ENCODE measurements at regions not wholly inside any gene's neighbourhood (a gene's known extent, or its start where the extent isn't known, plus 50 kb on each side); places are given as distances from the start of the nearest gene placed in this dataset.
"Not testable (repeated sequence)": the region's sequence is repeated elsewhere in the genome, so short reads cannot be mapped to it uniquely, and the experiment has no call there.

DNA sequence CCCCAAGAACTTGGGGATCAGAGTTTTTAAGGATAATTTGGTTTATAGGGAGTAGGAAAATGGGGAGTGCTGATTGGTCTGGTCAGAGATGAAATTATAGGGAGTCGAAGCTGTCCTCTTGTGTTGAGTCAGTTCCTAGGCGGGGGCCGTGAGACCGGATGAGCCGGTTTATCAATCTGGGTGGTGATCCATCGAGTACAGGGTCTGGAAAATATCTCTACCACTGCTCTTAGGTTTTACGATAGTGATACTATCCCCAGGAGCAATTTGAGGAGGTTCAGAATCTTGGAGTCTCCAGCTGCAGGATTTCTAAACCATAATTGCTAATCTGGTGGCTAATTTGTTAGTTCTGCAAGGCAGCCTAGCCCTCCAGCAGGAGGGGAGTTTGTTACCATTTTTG lies 403.4 kb downstream of the CDH11 start:
- no peak for DNase-seq

DNA sequence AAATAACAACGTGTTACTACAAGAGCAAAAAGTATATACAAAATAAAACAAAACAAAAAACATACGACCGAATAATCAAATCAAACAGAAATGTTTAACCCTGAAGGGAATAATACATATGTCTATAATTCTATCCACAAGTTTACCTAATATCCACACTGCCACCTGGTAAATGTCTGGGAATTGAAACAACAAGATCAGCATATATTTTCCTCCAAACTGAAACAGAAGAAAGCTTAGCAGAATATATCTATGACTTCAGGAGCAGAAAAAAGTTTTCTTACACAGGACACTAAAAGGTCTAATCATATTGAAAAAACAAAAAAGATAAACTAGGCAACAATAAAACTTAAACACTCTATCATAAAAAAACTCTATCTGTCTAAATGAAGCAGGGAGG lies 404.0 kb downstream of the CDH11 start:
- DNase-seq = no peak

DNA sequence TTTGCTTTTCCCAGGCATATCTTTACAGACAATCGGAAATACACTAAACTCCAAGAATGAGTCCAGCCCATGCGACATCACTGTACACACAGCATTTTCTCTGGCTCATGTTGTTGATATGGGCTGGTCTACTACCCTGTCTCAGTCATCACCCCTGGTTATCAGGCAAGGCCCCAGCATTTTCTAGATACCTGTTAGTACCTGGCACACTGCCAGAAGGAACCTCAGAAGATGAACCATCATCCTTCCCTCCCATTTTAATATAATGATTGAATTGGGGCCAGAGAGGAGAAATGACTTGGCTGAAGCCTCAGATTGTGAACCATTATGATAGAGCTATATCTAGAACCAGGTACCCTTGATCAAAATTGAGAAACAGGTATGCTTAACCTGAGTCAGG lies 406.2 kb downstream of the CDH11 start:
- no peak for DNase-seq

DNA sequence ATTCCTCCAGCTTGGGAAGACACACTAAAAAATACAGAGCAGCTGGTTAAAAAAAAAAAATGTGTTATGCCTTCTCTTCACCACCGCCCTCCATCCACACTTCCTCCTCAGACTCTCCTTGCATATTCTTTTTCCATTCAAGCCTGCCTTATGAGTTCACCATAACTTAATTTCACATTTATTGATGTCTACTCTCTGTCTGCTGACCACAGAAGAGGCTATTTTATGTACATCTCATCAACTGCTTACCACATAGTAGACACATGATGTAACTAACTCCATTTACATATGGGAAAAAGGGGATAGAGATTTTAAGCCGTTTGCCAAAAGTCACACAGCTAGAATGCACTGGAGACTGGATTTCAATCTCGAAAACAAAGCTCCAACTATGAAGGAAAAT lies 409.8 kb downstream of the CDH11 start:
- no peak for DNase-seq

DNA sequence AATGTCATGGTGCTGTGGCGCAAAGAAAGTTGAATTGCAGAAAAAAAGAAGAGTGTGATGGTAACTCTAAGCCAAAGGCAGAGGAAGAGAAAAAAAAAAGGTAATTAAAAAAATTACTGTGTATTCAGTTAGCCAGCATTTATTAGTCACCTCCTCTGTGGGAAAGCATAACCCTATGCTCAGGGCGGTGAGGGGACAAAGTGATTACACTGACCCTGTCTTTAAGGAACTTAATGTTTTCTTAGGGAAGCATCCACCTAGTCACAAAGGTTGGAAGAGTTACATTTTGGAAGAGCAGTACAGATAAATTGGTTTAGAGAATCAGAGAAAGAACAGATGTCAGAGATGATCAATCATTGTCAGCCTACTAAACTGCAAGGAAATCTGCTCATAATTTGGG lies 410.3 kb downstream of the CDH11 start:
- DNase-seq = no peak

DNA sequence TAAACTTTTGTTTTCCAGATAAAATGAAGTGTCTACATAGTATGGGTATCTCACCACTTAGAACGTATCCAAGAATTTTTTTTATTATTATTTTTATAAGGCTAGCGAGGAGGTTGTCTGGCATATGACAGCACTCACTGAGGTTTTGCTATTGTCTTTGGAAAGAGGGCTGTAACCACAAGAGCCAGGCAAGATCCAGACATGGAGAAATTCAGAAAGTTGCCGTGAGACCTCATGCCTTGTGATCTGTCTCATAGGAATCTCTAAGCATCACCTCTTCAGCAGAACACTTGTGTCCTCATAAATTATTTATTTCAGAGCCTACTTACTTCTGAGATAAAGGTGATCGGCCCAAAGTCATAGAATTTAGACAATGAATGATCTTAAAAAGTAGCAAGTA lies 410.8 kb downstream of the CDH11 start:
- no peak for DNase-seq

DNA sequence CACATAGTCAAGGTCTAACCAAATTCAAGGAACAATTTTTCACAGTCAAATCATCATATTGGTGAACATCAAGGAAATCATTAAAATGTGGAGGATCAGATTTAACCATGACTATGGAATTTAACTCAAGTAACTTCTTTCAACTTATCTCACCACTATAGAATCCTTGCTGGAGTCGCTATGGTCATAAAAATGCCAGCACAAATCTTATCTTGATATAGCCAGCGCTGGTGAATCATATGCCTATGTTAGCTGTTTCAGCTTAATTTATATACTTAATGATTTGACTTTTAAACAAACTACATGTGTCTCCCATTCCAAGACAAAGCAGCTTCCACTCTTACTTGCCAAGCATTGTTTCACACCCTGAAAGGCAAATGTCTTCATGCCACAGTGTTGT lies 416.4 kb downstream of the CDH11 start:
- no peak for DNase-seq

DNA sequence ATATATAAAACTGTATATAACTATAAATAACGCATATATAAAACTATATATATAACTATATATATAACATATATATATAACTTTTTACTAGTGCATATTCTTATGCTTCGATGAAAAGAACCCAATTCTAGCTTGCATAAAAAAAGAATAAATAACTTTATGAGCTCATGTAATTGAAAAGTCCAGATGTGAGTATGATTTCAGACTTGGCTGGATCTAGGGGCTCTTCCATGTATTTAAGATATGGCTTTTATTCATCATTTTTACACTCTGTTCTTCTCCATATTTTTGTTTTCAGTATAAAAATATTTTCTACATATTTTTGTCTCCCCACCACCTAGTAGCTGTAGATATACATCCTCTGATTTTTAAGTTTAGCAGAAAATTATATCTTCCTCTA lies 417.5 kb downstream of the CDH11 start:
- no peak for DNase-seq

DNA sequence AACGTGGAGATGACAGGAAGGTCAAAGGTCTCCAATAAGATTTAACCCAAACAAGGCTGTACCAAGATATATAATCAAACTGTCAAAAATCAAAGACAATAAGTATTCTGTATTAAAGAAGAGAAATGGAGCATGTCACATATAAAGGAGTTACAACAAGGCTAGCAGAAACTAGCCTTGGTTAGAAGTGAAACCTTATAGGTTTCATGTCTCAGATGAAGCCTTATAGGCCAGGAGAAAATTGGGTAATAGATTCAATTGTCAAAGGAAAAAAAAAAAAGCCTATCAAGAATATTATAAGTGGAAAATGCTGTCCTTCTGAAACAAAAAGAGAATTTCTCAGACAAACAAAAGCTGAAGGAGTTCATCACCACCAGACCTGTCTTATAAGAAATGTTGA lies 419.4 kb downstream of the CDH11 start:
- no peak for DNase-seq

DNA sequence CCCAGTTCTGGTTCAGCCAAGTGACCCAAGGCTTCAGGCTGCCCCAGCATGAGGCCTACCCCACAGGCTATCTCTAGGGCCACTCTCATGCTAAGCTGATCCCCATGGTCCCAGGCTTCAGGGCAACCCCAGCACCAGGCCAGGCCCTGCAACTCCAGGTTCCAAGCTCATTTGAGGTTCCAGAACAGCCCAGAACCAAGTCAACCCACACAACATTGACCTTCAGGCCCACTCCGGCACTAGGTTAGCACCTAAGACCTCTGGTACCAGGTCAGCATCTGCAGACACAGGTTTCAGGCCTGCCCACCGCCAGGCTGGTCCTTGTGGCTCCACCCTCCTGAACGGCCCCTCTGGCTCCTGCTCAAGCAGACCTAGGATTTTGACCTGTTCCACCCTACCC lies 421.2 kb downstream of the CDH11 start:
- DNase-seq = no peak

DNA sequence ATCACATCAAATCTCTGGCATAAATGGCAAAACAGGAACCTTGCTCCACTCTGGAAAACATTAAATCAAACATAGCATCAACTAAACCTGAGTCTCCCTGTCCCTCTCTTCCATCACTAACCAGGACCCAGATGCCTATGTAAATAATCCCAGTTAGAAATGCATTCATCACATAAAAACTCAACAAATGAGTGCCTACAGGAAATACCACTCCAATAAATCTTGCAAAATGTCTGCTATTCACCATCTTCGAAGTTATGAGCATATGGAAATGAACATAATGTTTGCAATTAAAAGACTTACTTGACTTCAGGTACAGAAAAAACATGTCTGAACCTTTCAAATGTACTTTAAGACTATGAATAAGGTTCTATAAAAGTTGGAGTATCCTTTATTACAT lies 425.0 kb downstream of the CDH11 start:
- no peak for DNase-seq

DNA sequence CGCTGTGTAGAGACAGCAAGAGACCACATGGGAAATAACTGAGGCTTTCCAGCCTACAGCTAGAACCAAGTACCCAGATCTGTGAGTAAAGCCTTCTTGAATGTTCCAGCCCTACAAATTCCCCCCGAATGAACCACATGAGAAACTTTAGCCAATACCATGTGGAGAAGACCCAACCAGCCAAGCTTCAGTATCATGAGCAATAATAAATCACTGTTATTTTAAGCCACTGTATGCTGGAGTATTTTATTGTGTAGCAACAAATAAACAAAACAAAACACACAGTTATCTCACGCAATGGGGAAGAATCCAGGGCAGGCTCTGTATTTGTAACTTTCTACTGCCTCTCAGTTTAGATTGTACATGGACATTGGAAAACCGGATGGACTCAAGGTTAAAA lies 426.2 kb downstream of the CDH11 start:
- no peak for DNase-seq

DNA sequence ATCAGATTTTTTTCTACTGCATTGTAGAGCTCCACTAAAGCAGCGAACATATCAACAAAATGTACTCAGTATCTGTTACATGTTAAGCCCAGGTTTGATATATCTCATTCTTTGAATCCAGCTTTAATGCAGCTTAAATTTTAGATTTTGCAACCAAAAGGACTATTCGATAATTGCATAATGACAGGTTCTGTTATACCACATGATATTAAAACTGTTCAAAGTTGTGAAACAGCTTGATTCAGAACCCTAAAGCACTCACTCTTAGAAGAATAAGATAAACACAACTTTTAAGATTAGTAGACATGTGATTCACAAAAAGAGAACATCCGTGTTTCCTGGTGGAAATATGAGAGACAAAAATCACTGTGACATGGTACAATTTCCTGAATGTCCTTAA lies 427.9 kb downstream of the CDH11 start:
- no peak for DNase-seq

DNA sequence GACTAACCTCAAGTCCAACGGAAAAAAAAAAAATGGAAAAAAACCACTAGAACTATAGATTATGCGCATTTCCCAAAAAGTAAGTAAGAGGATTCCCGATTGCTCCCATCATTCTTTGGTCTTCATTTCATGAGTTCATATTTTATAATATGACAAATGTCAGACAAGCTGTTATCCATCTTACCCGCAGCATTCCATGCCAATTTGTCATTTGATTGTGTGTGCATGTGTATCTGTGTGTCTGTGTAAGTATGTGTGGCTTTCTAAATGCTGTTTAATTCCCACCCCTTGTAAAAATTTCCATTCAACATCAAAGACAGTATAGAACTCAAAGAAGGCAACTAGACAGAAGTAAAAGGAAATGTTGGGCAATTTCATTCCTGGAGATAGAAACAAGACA lies 434.1 kb downstream of the CDH11 start:
- no peak for DNase-seq

DNA sequence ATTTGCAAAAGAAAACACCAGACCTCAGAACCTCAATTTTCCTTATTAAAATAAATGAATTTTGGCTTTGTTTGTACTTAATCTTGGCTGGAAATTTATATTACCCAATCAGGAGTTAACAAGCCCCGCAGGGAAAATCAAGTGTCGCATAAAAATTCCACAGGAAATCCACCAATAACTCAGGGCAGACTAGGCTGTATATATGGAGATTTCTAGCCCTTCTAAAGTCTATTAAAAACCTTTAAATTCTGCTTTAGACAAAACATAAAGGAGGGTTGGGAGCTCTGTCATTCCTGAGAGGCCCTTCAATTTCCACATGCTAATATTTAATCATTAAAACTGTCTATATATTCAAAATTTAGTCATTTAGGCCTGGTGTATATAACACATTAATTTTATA lies 434.7 kb downstream of the CDH11 start:
- no peak for DNase-seq

DNA sequence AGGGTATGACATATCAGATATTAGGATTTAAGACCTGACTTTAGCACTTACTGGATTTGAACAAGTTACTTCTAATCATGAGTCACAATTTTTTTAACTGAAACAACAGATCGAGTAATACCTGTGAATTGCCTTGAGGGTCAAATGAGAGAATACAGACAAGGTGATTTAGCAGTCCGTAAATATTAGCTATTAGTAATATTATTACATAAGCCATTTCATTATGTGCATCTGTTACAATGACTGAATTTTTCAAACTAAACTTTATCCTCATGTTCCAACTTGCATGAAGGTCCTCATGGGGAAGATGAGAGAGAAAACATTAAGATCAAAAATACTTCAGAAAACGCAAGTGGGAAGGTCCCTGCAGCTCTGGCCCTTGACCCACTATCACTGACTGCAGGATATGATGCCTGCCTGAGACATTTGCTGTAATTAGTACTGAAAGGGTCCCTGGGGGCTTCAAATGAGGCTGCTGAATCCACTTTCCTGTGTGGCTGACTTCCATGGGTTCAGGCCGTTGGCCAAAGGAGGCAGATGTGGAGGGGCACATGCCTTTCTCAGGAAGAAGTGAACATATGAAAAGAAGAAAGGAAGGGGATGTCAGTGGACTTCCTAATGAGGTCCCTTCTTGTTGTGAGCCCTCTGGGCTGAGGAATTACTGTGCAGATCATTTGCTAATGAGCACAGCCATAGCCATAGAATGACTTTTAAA lies 441.7 kb downstream of the CDH11 start:
- DNase-seq = no peak

DNA sequence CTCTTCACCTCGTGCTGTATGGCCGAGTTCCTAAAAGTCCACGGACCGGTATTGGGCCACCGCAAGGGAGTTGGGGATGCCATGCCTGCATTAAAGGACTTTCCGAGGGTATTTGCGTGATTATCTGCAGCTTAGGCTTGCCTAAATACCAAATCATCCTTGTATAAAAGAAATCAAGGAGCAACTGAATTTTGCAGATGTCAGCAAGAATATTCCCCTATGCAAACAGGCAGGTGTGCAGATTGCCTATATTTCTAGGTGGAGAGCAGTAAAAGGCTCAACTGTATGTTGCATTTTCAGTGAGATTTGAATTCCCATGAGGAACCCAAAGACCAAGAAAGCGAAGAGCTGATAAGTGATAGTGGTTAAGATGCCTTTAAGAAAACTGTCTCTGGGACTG lies 452.3 kb downstream of the CDH11 start:
- DNase-seq = no peak

DNA sequence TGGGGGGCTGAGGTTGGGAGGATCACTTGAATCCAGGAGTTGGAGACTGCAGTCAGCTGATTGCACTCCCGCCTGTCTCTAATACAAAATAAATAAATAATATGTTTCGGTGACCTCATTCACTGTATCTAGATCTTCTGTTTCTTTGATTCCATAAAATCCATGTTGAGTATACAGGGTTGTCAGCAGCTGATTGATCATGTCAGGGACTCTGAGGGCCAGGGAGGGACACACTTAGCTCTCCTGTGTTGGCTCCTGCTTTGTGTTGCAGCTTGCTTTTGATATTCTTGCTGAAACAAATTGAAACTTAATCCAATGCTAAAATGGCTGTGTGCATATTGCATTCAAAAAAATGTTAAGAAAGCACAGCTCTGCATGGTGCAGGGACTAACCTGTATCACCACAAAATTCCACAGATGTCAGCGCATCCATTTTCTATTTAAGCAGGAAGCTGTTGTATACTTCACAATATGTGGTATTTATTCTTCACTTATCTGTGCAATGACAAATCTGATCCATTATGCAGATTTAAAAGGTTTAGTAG lies 454.5 kb downstream of the CDH11 start:
- no peak for DNase-seq

DNA sequence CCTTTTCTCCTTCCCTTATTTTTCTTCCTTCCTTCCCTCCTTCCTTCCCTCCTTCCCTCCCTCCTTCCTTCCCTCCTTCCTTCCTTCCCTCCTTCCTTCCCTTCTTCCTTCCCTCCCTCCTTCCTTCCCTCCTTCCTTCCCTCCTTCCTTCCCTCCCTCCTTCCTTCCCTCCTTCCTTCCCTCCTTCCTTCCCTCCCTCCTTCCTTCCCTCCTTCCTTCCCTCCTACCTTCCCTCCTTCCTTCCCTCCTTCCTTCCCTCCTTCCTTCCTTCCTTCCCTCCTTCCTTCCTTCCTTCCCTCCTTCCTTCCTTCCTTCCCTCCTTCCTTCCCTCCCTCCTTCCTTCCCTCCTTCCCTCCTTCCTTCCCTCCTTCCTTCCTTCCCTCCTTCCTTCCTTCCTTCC lies 459.6 kb downstream of the CDH11 start:
- DNase-seq = not testable (repeated sequence)

DNA sequence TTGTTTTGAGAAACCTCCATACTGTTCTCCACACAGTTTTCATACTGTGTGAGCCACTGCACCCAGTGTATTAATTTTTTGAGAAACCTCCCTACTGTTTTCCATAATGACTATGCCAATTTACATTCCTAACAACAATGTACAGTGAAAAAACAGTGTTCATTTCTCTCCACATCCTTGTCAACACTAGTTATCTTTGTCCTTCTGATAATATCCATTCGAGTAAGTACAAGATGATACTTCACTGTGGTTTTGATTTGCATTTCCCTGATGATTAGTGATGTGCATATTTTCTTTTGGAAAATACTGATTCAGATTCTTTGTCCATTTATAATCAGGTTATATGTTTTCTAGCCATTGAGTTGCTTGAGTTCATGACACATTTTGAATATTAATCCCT lies 462.0 kb downstream of the CDH11 start:
- no peak for DNase-seq

DNA sequence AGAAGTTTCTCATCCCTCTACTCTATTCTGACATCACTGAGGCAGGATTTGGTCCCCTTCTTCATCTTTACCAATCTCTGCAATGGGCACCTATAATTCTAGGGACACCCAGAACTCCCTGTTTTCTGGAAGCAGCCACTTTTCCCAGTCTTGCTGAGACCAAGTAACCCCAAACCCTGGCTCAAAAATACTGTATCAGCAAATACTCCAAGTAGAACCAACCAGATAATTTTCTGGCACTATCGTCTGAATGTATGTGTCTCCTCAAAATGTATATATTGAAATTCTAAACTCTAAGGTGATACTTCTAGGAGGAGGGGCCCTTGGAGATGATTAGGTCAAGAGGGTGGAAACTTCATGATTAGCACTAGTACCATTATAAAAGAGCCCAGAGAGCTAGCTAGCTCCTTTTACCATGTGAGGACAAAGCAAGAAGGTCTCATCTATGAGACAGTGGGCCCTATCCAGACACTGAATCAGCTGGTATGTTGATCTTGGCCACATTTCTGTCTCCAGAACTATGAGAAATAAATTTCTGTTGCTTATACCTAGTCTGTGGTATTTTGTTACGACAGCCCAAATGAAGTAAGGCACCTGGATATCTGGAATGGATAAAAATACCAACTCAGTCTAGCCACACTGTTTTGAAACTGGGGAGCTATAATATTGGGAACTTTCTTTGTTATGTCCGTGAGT lies 464.4 kb downstream of the CDH11 start:
- DNase-seq = no peak

DNA sequence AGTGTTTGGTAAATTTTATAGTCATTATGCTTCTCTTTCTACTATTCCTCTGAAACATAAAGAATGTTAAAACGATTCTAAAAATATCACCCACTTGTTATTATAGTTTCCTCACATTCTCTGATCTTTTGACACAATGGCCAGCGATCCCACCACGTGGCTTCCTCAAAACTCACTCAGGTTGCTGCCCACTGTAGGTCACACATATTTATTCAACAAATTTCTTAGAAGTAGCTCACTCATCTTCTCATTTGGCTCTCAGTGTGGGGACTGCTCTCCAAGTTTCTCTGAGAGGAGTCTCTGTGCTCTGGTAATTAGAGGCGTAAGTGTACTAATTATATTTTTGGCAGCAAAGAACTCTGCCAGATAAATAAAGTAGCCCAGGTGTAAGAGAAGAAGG lies 465.4 kb downstream of the CDH11 start:
- DNase-seq = no peak

DNA sequence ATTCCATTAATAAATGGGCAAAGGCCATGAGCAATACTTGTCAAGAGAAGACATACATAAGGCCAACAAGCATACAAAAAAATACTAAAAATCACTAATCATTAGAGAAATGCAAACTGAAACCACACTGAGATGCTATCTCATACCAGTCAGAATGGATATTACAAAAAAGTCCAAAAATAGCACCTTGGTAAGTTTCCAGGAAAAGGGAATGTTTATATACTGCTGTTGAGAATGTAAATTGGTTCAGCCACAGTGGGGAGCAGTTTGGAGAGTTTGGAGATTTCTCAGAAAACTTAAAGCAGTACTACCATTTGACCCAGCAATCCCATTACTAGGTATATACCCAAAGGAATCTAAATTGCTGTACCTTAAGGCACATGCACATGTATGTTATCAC lies 467.7 kb downstream of the CDH11 start:
- no peak for DNase-seq

DNA sequence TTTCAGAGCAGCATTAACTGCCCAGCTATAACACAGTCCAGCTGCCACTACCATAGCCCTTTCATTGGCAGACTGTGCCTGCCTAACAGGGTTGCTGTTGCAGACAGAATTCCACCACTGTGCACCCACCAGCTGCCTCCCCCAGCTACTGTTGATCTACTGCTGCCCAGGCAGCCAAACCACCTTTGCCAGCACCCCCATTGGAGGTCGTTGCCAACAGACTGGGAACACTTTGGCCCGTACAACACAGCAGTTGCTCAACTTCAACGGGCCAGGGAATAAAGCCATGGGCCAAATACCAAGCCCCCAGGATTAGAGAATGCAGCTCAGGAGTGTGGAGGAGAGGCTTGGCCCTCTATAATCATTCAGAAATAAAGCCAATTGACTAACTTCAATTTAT lies 473.6 kb downstream of the CDH11 start:
- no peak for DNase-seq

DNA sequence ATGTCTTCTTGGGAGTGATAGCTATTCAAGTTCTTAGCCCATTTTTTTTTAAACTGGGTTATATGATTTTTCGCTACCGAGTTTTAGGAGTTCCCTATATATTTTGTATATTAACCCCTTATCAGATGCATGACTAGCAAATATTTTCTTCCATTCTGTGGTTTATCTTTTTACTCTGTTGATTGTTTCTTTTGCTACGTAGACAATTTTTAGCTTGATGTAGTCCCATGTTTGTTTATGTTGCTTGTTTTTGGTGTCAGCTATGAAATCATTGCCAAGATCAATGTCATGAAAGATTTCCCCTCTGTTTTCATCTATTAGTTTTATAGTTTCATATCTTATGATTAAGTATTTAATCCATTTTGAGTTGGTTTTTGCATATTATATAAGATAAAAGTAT lies 480.5 kb downstream of the CDH11 start:
- DNase-seq = no peak
